ENCODE measurements at regions not wholly inside any gene's neighbourhood (a gene's known extent, or its start where the extent isn't known, plus 50 kb on each side); places are given as distances from the start of the nearest gene placed in this dataset.

GRCh38 chr4:137668885-137669545 lies 136.7 kb upstream of the PCDH18 start:
- no peak for TF ChIP-seq POLR2AphosphoS5 (IDR thresholded peaks at IDR 0.05)
- TF ChIP-seq CTCF (IDR thresholded peaks at IDR 0.05; ENCODE audit: poor library complexity, severe bottlenecking): no peak
- no peak for TF ChIP-seq EZH2 (IDR thresholded peaks at IDR 0.05; ENCODE audit: borderline replicate concordance, insufficient read depth, low read length, poor library complexity, severe bottlenecking)
- TF ChIP-seq REST (IDR thresholded peaks at IDR 0.05; ENCODE audit: borderline replicate concordance): no peak
- TF ChIP-seq EP300 (conservative IDR thresholded peaks at IDR 0.05; ENCODE audit: poor library complexity, severe bottlenecking): no peak
- no peak for TF ChIP-seq RAD21 (conservative IDR thresholded peaks at IDR 0.05)
- TF ChIP-seq SMC3 (conservative IDR thresholded peaks at IDR 0.05; ENCODE audit: poor library complexity): no peak
- TF ChIP-seq TAF1 (IDR thresholded peaks at IDR 0.05; ENCODE audit: low read depth): no peak
